ENCODE measurements at regions not wholly inside any gene's neighbourhood (a gene's known extent, or its start where the extent isn't known, plus 50 kb on each side); places are given as distances from the start of the nearest gene placed in this dataset.
A peak's percentile ranks its signal among the peaks of the same experiment; 100 is the strongest.

- DNase-seq (ENCODE audit: low spot score): no peak
Measured at GRCh38 chr12:127750076-127750840, 516.7 kb upstream of the TMEM132C start.

GRCh38 chr12:127752802-127753201, 514.2 kb upstream of the TMEM132C start:
- no peak for DNase-seq (ENCODE audit: low spot score)

- no peak for DNase-seq (ENCODE audit: low spot score)
Measured at GRCh38 chr12:127760357-127760756, 506.6 kb upstream of the TMEM132C start.

GRCh38 chr12:127760996-127761395, 506.0 kb upstream of the TMEM132C start:
- no peak for DNase-seq (ENCODE audit: low spot score)

GRCh38 chr12:127761880-127762279, 505.1 kb upstream of the TMEM132C start:
- no peak for DNase-seq (ENCODE audit: low spot score)

GRCh38 chr12:127767656-127768055, 499.3 kb upstream of the TMEM132C start:
- DNase-seq (ENCODE audit: low spot score): no peak

GRCh38 chr12:127770118-127770517, 496.9 kb upstream of the TMEM132C start:
- no peak for DNase-seq (ENCODE audit: low spot score)

- DNase-seq (ENCODE audit: low spot score): no peak
Measured at GRCh38 chr12:127771546-127771945, 495.4 kb upstream of the TMEM132C start.

GRCh38 chr12:127773520-127773919, 493.4 kb upstream of the TMEM132C start:
- peak; percentile 23 for DNase-seq (ENCODE audit: low spot score)

- no peak for DNase-seq (ENCODE audit: low spot score)
Measured at GRCh38 chr12:127774828-127775227, 492.1 kb upstream of the TMEM132C start.

GRCh38 chr12:127779301-127780045, 487.5 kb upstream of the TMEM132C start:
- DNase-seq (ENCODE audit: low spot score): no peak

- DNase-seq (ENCODE audit: low spot score): no peak
Measured at GRCh38 chr12:127780881-127781280, 486.1 kb upstream of the TMEM132C start.

- no peak for DNase-seq (ENCODE audit: low spot score)
Measured at GRCh38 chr12:127781336-127781735, 485.6 kb upstream of the TMEM132C start.

- no peak for DNase-seq (ENCODE audit: low spot score)
Measured at GRCh38 chr12:127785540-127785939, 481.4 kb upstream of the TMEM132C start.

- no peak for DNase-seq (ENCODE audit: low spot score)
Measured at GRCh38 chr12:127785986-127786590, 480.9 kb upstream of the TMEM132C start.

GRCh38 chr12:127787544-127787943, 479.4 kb upstream of the TMEM132C start:
- DNase-seq (ENCODE audit: low spot score): no peak

GRCh38 chr12:127790376-127790775, 476.6 kb upstream of the TMEM132C start:
- no peak for DNase-seq (ENCODE audit: low spot score)

GRCh38 chr12:127791217-127791616, 475.8 kb upstream of the TMEM132C start:
- DNase-seq (ENCODE audit: low spot score): no peak

GRCh38 chr12:127797918-127798317, 469.1 kb upstream of the TMEM132C start:
- no peak for DNase-seq (ENCODE audit: low spot score)

- no peak for DNase-seq (ENCODE audit: low spot score)
Measured at GRCh38 chr12:127802271-127802670, 464.7 kb upstream of the TMEM132C start.

GRCh38 chr12:127803545-127803944, 463.4 kb upstream of the TMEM132C start:
- DNase-seq (ENCODE audit: low spot score): no peak

GRCh38 chr12:127809275-127809674, 457.7 kb upstream of the TMEM132C start:
- DNase-seq (ENCODE audit: low spot score): peak; percentile 35

GRCh38 chr12:127810041-127810440, 456.9 kb upstream of the TMEM132C start:
- peak; percentile 71 for DNase-seq (ENCODE audit: low spot score)
